Peyer's patch (tissue), 4 donors: ENCODE measurements at regions not wholly inside any gene's neighbourhood (a gene's known extent, or its start where the extent isn't known, plus 50 kb on each side); places are given as distances from the start of the nearest gene placed in this dataset.

Source experiments
- DNase-seq, 3 donors: peaks; one replicate each; pipeline ENCODE4 v3.0.0-alpha.2; 2017 to 2019
- H3K27ac ChIP-seq, 4 donors: fragments of 200-600 bp; sonication (generic); one replicate each; pipeline ENCODE4 v1.5.1; 2016 to 2019
- H3K27me3 ChIP-seq, 2 donors: fragments of 200-600 bp; sonication (generic); one replicate each; pipeline ENCODE4 v1.5.1; 2019
- H3K36me3 ChIP-seq, 3 donors: fragments of 200-600 bp; sonication (generic); one replicate each; pipeline ENCODE4 v1.5.1; 2016 to 2019
- H3K4me1 ChIP-seq, 4 donors: fragments of 200-600 bp; sonication (generic); one replicate each; pipeline ENCODE4 v1.5.1; 2016 to 2019
- H3K4me3 ChIP-seq, 4 donors: fragments of 200-600 bp; sonication (generic); 1 replicate in 3 of 4; 2 replicates in 1 of 4; pipeline ENCODE4 v1.5.1; 2016 to 2019; ENCODE audit warnings: mild to moderate bottlenecking in 1 of 4
- H3K9me3 ChIP-seq, 4 donors: fragments of 200-600 bp; sonication (generic); one replicate each; pipeline ENCODE4 v1.5.1; 2016 to 2019; ENCODE audit warnings: mild to moderate bottlenecking in 1 of 4
- CTCF ChIP-seq, 6 experiments: fragments of 450-650 bp in 4 of 6; fragments of 200-600 bp in 2 of 6; sonication (generic) in 1 of 6; IDR thresholded peaks; one replicate each; pipeline ENCODE4 v1.5.1; 2017 to 2019; ENCODE audit warnings: antibody characterized with exemption in 6 of 6, mild to moderate bottlenecking in 3 of 6, moderate library complexity in 1 of 6
- POLR2A ChIP-seq, 2 donors: fragments of 450-650 bp; IDR thresholded peaks; one replicate each; pipeline ENCODE4 v1.5.1; 2017; ENCODE audit warnings: antibody characterized with exemption in 2 of 2, mild to moderate bottlenecking in 2 of 2, moderate library complexity in 2 of 2

GRCh38 chr3:154887869-154888268 lies 192.2 kb upstream of the MME start:
- Histone ChIP-seq H3K36me3 (no peaks in the 10 kb centered on the region), H3K4me1 (no peaks in the 10 kb centered on the region), H3K4me3 (no peak overlapping the region), H3K27me3 (no peaks in the 10 kb centered on the region), H3K27ac (no peak overlapping the region), H3K9me3 (no peaks in the 10 kb centered on the region)
- TF ChIP-seq CTCF (IDR thresholded peaks at IDR 0.05) (no peak), POLR2A (IDR thresholded peaks at IDR 0.05) (no peak)
- DNase-seq: no peak

GRCh38 chr3:154886437-154886836 lies 193.7 kb upstream of the MME start:
- H3K27ac ChIP-seq: no peak overlapping the region
- no peak overlapping the region for H3K4me3 ChIP-seq
- no peaks in the 10 kb centered on the region for H3K36me3 ChIP-seq
- TF ChIP-seq CTCF (IDR thresholded peaks at IDR 0.05) (no peak), POLR2A (IDR thresholded peaks at IDR 0.05) (no peak)
- no peak for DNase-seq
- no peaks in the 10 kb centered on the region for H3K4me1 ChIP-seq
- H3K9me3 ChIP-seq: no peaks in the 10 kb centered on the region
- no peaks in the 10 kb centered on the region for H3K27me3 ChIP-seq

GRCh38 chr3:154885418-154885817 lies 194.7 kb upstream of the MME start:
- TF ChIP-seq POLR2A (IDR thresholded peaks at IDR 0.05) (no peak), CTCF (IDR thresholded peaks at IDR 0.05) (no peak)
- H3K9me3 ChIP-seq: no peaks in the 10 kb centered on the region
- no peak for DNase-seq
- no peaks in the 10 kb centered on the region for H3K27me3 ChIP-seq
- no peak overlapping the region for H3K27ac ChIP-seq
- H3K4me1 ChIP-seq: no peaks in the 10 kb centered on the region
- no peak overlapping the region for H3K4me3 ChIP-seq
- no peaks in the 10 kb centered on the region for H3K36me3 ChIP-seq

GRCh38 chr3:154884952-154885351 lies 195.2 kb upstream of the MME start:
- no peak for TF ChIP-seq POLR2A (IDR thresholded peaks at IDR 0.05)
- TF ChIP-seq CTCF (IDR thresholded peaks at IDR 0.05): no peak
- DNase-seq: no peak
- no peak overlapping the region for H3K4me3 ChIP-seq
- H3K36me3 ChIP-seq: no peaks in the 10 kb centered on the region
- H3K9me3 ChIP-seq: no peaks in the 10 kb centered on the region
- H3K27ac ChIP-seq: no peak overlapping the region
- H3K27me3 ChIP-seq: no peaks in the 10 kb centered on the region
- no peaks in the 10 kb centered on the region for H3K4me1 ChIP-seq

GRCh38 chr3:154875142-154875541 lies 205.0 kb upstream of the MME start:
- Histone ChIP-seq H3K36me3 (no peaks in the 10 kb centered on the region), H3K4me1 (no peaks in the 10 kb centered on the region), H3K4me3 (no peak overlapping the region), H3K27me3 (peaks cover 0 to 3% of the 10 kb centered on the region in 2 donors), H3K9me3 (no peaks in the 10 kb centered on the region), H3K27ac (no peak overlapping the region)
- no peak for DNase-seq
- TF ChIP-seq CTCF (IDR thresholded peaks at IDR 0.05): no peak
- TF ChIP-seq POLR2A (IDR thresholded peaks at IDR 0.05): no peak

GRCh38 chr3:154872696-154873095 lies 207.4 kb upstream of the MME start:
- H3K36me3 ChIP-seq: no peaks in the 10 kb centered on the region
- no peak overlapping the region for H3K27ac ChIP-seq
- TF ChIP-seq POLR2A (IDR thresholded peaks at IDR 0.05) (no peak), CTCF (IDR thresholded peaks at IDR 0.05) (no peak)
- H3K4me3 ChIP-seq: no peak overlapping the region
- no peaks in the 10 kb centered on the region for H3K9me3 ChIP-seq
- DNase-seq: no peak
- H3K4me1 ChIP-seq: no peaks in the 10 kb centered on the region
- H3K27me3 ChIP-seq: peaks cover 0 to 3% of the 10 kb centered on the region in 2 donors
